NOMO-1 (cell line): ENCODE measurements at regions not wholly inside any gene's neighbourhood (a gene's known extent, or its start where the extent isn't known, plus 50 kb on each side); places are given as distances from the start of the nearest gene placed in this dataset.
"Not testable (repeated sequence)": the region's sequence is repeated elsewhere in the genome, so short reads cannot be mapped to it uniquely, and the experiment has no call there.

Experiments
- DNase-seq, 2 experiments: peaks; one replicate each; lab custom pipeline; 2025; ENCODE audit not compliant: unreplicated experiment in 2 of 2; lab: John Stamatoyannopoulos, UW

GRCh38 chr2:176562359-176563078 lies 293.3 kb downstream of the MTX2 start:
- no peak for DNase-seq

DNA sequence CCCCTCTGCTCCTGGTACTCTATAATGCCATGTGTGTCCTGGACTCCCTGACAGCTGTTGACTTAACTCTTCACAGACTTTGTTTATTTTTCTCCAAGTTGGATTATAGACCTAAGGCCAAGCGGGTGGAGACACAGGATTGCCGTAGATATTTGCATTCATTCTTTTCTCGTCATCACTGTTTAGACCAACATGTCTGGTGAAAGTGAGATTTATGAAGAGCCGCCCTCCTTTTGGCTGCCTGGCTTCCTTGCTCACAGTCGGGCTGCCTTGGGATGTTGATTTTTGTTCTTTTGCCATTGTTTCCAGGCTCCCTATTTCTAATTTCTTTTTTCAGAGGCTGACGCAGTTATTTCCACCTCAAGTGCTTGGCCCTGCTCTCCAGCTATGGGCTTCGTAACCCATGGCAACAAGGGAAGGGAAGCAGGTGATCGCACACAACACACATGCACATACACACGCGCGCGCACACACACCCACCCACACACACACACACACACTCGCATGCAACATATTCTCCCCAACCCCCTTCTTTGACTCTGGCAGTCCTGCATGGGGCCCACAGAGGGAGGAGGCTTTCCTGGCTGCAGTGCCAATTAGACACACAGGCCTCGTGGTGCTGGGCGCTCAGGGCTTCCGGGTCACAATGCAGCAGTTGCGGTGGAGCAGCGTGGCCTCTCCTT lies 296.5 kb downstream of the MTX2 start:
- DNase-seq: no peak

- DNase-seq: no peak
Observed at GRCh38 chr2:176566496-176566895, 297.3 kb downstream of the MTX2 start.

- no peak for DNase-seq
Observed at GRCh38 chr2:176566961-176567360, 297.7 kb downstream of the MTX2 start.

DNA sequence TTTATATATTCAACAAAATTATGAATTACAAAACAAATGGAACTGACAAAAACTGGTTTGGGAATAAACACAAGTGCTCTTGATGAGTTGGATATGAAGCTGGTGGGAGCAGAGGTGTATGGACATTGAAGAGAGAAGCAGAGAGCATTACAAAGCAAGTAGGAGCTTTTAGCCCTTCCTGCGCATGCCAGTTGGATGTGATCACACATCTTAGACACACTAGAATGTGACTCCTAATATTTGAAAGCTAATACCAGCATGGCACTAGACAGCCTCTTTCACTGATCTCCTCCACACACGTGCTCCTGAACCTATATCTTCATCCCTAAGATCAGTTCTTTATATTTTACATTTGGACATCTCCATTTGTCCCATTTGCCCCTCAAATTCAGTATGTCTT lies 298.1 kb downstream of the MTX2 start:
- DNase-seq: no peak

DNA sequence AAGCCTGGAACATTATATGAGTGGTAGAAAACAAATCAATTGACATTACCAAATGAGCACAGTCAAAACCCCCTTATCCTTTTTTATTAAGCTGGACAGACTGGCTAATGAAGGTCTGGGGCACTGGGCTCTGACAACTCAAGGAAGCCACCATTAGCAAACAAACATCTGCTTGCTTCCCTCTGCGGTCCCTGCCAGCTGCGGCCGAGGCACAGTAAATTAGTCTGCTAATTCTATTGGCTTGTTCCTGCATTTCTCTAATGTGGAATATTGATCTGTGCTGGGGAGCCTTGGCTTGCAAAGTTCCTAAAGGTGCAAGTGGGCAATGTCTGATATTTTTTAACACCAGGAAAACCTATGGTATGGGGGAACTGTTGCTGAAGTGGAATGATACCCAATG lies 300.3 kb downstream of the MTX2 start:
- no peak for DNase-seq

DNA sequence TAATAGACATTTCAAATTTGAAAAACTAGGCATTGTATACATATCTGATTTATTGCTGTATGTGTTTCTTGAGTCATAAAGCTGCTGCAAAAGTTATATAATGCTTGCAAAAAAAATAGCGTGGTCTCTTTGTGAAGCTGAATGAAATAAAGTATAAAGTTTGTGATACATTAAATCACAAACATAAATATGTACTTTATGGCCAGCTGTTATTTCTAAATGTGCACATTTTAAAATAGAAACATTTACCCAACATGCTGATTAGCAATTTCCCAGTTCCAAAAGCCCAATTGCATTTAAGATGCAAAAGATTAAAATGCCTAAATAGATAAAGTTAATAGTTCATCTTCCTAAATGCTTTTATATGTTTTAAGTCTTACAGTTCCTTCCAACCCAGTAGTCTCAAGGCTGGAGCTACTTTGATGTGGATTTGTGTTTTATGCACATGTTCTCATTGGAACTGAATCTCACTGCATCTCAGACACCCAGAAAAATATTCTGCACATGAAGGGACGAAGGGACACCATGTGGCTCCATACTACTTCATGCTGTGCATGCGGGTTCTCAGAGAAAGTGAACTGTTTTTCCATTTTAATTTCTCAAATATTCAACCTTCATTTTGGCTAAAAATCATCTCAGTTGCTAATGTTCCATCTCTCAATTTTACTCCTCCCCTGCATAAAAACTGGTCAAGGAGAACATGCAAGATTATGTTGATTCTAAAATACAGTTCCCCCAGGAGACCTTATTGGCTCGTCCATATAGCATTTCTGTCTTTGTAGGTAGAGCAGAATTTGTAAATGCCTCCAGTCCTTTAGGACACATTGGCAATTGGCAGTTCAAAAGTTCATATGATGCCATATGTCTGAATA lies 304.6 kb downstream of the MTX2 start:
- no peak for DNase-seq

DNA sequence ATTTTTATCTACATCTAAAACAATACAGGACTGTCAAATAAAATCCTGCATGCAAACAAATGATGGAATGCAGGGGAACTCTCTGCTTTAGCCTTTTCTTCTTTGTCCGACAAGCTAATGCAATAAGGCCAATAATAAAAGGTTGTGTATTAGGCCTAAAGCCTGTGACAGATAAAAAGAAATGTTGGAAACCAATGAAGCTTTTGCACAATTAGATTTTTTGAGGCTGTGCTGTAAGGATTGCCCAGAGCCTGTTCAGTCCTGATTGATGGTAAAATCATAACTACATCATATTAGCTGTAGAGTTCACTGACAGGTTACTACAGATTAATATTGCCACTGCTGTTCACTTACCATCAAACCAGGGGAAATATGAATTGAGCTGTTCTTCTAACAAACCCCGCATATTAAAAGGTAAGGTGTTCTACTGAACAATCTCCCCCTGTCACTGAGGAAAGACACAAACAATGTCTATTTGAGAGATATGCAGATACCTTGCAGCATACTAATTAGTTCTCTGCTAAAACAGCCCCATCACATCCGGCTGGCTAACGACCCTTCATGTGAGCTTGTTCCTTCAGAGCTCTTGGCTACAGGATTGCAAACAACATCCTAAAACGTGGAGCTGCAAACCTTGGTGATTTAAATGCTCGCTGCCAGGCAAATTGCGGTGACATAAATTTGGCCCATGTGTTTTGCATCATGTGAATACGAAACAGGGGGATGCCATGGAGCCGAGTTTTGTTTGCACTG lies 305.4 kb downstream of the MTX2 start:
- no peak for DNase-seq

DNA sequence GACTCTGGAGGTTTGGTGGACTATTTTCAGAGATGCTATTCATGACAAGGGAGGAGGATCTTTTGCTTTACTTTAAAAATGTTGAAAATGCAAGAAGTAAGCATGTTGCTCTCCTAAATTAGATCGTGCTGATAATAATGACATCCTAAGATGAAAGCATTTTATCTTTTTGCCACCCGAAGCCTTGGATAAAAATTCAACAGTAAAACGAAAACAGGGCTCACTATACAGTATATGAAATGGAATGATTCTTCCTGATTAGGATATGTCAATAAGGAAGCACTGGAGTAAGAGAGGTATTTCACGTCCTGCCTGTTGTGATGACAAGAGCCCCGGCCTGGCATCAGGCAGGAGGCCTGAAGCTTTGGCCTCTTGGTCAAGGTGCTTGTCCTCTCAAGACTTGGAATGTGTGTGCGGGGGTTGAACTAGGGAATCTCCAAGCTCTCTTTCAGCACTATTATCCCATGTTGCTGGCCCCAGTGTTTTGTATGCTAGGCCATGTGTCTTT lies 306.0 kb downstream of the MTX2 start:
- no peak for DNase-seq

GRCh38 chr2:176577054-176577453 lies 307.8 kb downstream of the MTX2 start:
- no peak for DNase-seq

- DNase-seq: not testable (repeated sequence)
Observed at GRCh38 chr2:176578292-176578691, 309.1 kb downstream of the MTX2 start.

GRCh38 chr2:176579608-176580007 lies 310.4 kb downstream of the MTX2 start:
- no peak for DNase-seq

DNA sequence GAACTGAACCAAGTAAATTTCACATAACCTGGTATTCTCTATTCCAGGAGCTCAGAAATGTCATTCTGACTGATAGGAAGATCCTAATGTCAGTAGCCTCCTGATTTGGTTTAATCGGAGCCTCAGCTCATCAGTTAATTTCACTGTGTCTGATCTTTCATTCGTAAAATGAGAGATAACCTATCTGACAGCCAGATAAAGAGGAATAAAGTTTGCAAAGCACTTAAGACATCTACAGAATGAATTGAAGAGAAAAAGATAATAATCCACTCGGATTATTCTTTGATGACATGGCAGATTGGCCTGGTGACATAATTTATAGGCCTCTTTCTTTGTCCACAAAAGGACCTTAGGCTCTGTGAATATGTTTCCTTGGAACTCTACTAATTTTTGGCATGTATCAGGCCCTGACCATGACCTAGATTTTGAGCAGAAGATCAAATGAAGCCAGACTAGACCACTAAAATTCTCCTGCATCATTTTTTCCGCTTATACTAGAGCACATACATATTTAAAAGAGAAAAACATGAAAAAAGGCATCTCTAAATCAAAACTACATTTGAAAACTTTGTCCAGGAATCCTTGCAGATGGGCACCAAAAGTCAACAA lies 312.4 kb downstream of the MTX2 start:
- no peak for DNase-seq

GRCh38 chr2:176582176-176582575 lies 312.9 kb downstream of the MTX2 start:
- no peak for DNase-seq

DNA sequence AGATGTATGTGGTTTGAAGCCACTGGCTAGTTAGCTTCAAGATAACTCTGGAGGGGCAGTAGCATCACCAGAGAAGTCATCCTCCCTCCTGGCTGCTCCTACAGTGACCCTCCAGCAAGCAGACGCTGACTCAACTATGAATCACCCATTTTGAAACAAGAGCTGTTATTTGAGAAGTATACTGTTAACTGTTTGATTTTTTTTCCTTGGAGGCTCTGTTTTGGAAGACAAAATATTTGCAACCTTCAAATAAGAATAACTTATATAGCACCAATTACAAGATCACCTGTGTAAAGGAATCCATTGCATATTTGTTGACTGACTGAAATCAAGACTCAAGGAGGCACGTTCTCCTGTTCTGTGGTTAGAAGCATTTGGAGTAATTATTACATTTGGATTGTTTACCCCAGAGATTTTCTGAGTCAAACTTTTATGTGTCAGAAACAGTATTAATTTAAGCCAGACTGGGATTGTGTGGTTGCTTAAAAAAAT lies 313.8 kb downstream of the MTX2 start:
- no peak for DNase-seq

DNA sequence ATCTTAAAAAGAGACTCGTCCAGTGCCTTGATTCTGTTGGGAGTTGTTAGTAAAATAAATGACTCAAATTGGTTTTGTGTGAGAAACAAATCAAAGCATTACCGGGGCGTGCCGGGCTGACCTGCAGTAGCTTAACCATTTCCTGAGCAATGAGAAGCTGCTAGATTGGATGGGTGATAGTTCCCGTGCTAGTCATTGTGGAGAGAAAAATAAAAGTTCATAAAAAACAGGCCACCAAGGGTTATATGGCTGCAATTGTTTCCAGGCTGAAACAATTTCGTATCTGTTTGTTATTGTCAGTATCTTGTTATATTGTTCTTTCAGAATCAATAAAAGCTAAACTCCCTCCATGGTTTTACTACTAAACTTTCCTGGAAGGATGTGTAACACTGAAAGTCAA lies 314.4 kb downstream of the MTX2 start:
- DNase-seq: no peak

DNA sequence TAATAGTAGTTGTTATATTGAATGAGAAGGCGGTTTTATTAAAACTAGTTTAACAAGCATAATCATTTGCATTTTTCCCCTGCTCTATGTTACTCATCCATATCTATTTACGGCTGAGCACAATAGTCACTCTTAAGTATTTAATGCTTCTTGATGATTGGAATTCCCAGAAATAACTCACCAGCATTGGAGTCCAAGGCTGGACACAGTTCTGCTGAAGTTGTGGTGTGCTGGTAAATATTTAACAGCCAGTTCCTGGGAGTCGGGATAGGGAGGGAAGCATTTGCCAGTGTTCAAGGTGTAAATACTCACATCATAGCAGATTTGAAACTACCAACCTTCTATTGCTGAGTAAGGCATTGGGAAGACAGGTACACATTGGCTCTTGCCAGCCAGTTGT lies 315.1 kb downstream of the MTX2 start:
- DNase-seq: no peak

- DNase-seq: no peak
Observed at GRCh38 chr2:176585291-176585690, 316.0 kb downstream of the MTX2 start.

GRCh38 chr2:176585791-176586190 lies 316.5 kb downstream of the MTX2 start:
- DNase-seq: no peak

DNA sequence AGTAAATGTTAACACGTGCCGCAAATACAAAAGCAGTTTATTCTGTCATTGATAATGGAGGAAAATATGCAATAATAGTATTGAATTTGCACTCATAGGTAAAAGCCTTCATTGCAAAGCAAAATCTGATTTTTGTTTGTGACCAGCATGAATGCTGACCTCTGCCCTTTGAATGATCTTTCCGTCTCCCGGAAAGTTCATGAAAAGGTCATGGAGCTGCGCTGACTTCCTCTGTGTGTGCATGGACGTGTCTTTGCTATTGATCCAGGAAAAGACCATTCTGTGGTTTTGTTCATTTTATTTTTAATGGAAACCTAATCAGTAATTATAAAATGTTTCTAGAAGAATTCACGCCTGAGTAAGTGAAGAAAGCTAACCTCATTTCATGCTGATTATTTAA lies 320.0 kb downstream of the MTX2 start:
- DNase-seq: no peak
